OCI-LY1 (cell line): ENCODE measurements at regions not wholly inside any gene's neighbourhood (a gene's known extent, or its start where the extent isn't known, plus 50 kb on each side); places are given as distances from the start of the nearest gene placed in this dataset.

ENCODE experiments used
- EZH2 ChIP-seq: fragments of 200-600 bp; sonication (generic), shearing (Covaris generic); IDR thresholded peaks from 2 replicates; pipeline ENCODE4 v1.8.0; 2017; ENCODE audit warnings: borderline replicate concordance, mixed run types, mild to moderate bottlenecking, antibody characterized with exemption, low read length, moderate library complexity, mixed read lengths
- TF ChIP-seq, protein P1 (sequence below): fragments of 200-600 bp; sonication (generic), shearing (Covaris generic); IDR thresholded peaks from 2 replicates; pipeline ENCODE4 v1.5.1; 2017; ENCODE audit warnings: mild to moderate bottlenecking, antibody characterized with exemption, low read length, moderate library complexity, mixed read lengths

DNA sequence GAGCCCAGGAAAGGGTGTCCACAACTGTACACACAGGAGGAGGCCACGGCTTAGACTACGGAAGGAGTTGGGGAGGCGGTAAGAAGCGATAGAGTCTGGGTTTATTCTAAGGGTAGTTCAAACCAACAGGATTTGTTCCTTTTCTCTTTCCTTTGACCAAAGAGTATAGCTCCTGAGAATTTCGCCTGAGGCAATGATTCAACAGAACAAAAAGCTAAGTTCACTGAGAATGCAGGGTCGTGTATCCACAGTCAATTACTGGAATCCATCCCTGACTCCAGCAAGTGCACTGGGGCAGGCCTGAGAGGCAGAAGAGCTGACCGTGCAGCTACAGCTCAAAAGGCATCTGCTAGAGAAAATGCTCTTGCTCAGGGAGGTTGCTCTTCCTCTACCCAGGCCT lies 140.9 kb downstream of the TFCP2L1 start:
- TF ChIP-seq, protein P1, sequence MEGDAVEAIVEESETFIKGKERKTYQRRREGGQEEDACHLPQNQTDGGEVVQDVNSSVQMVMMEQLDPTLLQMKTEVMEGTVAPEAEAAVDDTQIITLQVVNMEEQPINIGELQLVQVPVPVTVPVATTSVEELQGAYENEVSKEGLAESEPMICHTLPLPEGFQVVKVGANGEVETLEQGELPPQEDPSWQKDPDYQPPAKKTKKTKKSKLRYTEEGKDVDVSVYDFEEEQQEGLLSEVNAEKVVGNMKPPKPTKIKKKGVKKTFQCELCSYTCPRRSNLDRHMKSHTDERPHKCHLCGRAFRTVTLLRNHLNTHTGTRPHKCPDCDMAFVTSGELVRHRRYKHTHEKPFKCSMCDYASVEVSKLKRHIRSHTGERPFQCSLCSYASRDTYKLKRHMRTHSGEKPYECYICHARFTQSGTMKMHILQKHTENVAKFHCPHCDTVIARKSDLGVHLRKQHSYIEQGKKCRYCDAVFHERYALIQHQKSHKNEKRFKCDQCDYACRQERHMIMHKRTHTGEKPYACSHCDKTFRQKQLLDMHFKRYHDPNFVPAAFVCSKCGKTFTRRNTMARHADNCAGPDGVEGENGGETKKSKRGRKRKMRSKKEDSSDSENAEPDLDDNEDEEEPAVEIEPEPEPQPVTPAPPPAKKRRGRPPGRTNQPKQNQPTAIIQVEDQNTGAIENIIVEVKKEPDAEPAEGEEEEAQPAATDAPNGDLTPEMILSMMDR: no peak
- TF ChIP-seq EZH2: no peak
